H1 (cell line): ENCODE measurements at regions not wholly inside any gene's neighbourhood (a gene's known extent, or its start where the extent isn't known, plus 50 kb on each side); places are given as distances from the start of the nearest gene placed in this dataset.

Experiments used
- CTCF ChIA-PET: fragments of 300-600 bp; sonication (Branson Sonifier 250); formaldehyde crosslinking; loops from one replicate; lab custom pipeline; 2021; ENCODE audit not compliant: partially characterized antibody; lab: Charles Lee
- POLR2A ChIA-PET: fragments of 300-600 bp; sonication (Branson Sonifier 250); formaldehyde crosslinking; loops from one replicate; lab custom pipeline; 2021; ENCODE audit warnings: inconsistent platforms; ENCODE audit not compliant: partially characterized antibody; lab: Charles Lee
- DNase-seq, 2 experiments: peaks; one replicate each; pipeline versions ENCODE4 v3.0.0 to v3.0.0-alpha.2; 2010 to 2022; ENCODE audit warnings: low spot score in 2 of 2, low read depth in 1 of 2, mixed read lengths in 1 of 2
- FAIRE-seq: peaks from 2 replicates; lab custom pipeline; 2011; peaks lifted over from hg19 to GRCh38; lab: Jason Lieb, UNC
- H2AFZ ChIP-seq: 2 replicates; pipeline ENCODE4 v1.8.1; 2012; ENCODE audit warnings: low read length, inconsistent platforms
- H2AK5ac ChIP-seq: 2 replicates; pipeline ENCODE4 v1.6.1; 2013; ENCODE audit warnings: low read depth, low read length
- H2BK120ac ChIP-seq: replicated peaks from 2 replicates; pipeline ENCODE3; 2013; ENCODE audit warnings: low read depth, low read length, inconsistent platforms
- H2BK12ac ChIP-seq: 2 replicates; pipeline ENCODE4 v1.6.1; 2013; ENCODE audit warnings: low read depth, low read length
- H2BK15ac ChIP-seq: 2 replicates; pipeline ENCODE4 v1.6.1; 2013; ENCODE audit warnings: low read length
- H2BK20ac ChIP-seq: 2 replicates; pipeline ENCODE4 v1.6.1; 2013; ENCODE audit warnings: low read length
- H2BK5ac ChIP-seq: 2 replicates; pipeline ENCODE4 v1.6.1; 2013; ENCODE audit warnings: low read depth, low read length
- H3K14ac ChIP-seq: 2 replicates; pipeline ENCODE4 v1.6.1; 2013; ENCODE audit warnings: inconsistent platforms; ENCODE audit not compliant: insufficient read length
- H3K18ac ChIP-seq: 2 replicates; pipeline ENCODE4 v1.6.1; 2013; ENCODE audit warnings: low read length; ENCODE audit errors: extremely low read depth
- H3K23ac ChIP-seq: 2 replicates; pipeline ENCODE4 v1.6.1; 2013; ENCODE audit warnings: inconsistent platforms; ENCODE audit not compliant: insufficient read length
- H3K23me2 ChIP-seq: 2 replicates; pipeline ENCODE4 v1.6.1; 2013; ENCODE audit warnings: low read depth, low read length
- H3K27ac ChIP-seq: 2 replicates; pipeline ENCODE4 v1.6.1; 2011; ENCODE audit warnings: low read depth, low read length, inconsistent platforms
- H3K27me3 ChIP-seq, 4 experiments: replicated peaks in 1 of 4; 1 replicate in 1 of 4; 2 replicates in 3 of 4; pipeline versions ENCODE4 v1.6.1 to v1.8.1; 2011 to 2013; ENCODE audit warnings: low read length in 3 of 4, mild to moderate bottlenecking in 3 of 4, inconsistent platforms in 2 of 4, mixed read lengths in 2 of 4, moderate library complexity in 1 of 4; ENCODE audit not compliant: control insufficient read depth in 3 of 4, insufficient read depth in 3 of 4; ENCODE audit errors: extremely low read depth in 1 of 4
- H3K36me3 ChIP-seq, 4 experiments: 2 replicates each; pipeline versions ENCODE4 v1.6.1 to v1.8.1; 2011 to 2013; ENCODE audit warnings: mild to moderate bottlenecking in 4 of 4, low read length in 3 of 4, moderate library complexity in 2 of 4, control low read depth in 1 of 4, inconsistent platforms in 1 of 4; ENCODE audit not compliant: insufficient read depth in 4 of 4, control insufficient read depth in 2 of 4
- H3K4ac ChIP-seq: replicated peaks from 2 replicates; pipeline ENCODE3; 2013; ENCODE audit warnings: low read length, low read depth, mixed read lengths, inconsistent platforms; ENCODE audit not compliant: insufficient read length
- H3K4me1 ChIP-seq, 4 experiments: replicated peaks in 1 of 4; 1 replicate in 1 of 4; 2 replicates in 3 of 4; pipeline versions ENCODE4 v1.6.1 to v1.8.1; 2011 to 2013; ENCODE audit warnings: low read length in 3 of 4, inconsistent platforms in 2 of 4, mixed read lengths in 1 of 4; ENCODE audit not compliant: insufficient read depth in 4 of 4, control insufficient read depth in 3 of 4
- H3K4me2 ChIP-seq, 2 experiments: 2 replicates each; pipeline versions ENCODE4 v1.6.1 to v1.8.1; 2011 to 2013; ENCODE audit warnings: low read depth in 2 of 2, low read length in 2 of 2, control low read depth in 1 of 2, inconsistent platforms in 1 of 2, mild to moderate bottlenecking in 1 of 2; ENCODE audit not compliant: insufficient read depth in 1 of 2
- H3K4me3 ChIP-seq, 4 experiments: fragments of 200-600, 300-600 bp in 1 of 4; sonication (generic), shearing (Covaris generic), sonication (Bioruptor Twin) in 1 of 4; 2 replicates each; pipeline versions ENCODE4 v1.5.1 to v1.8.1; 2011 to 2016; ENCODE audit warnings: low read length in 4 of 4, low read depth in 3 of 4, control low read depth in 2 of 4, inconsistent platforms in 2 of 4, mild to moderate bottlenecking in 2 of 4, mixed read lengths in 1 of 4, moderate library complexity in 1 of 4; ENCODE audit not compliant: insufficient read depth in 2 of 4; ENCODE audit errors: extremely low read depth in 1 of 4
- H3K56ac ChIP-seq: replicated peaks from 2 replicates; pipeline ENCODE3; 2013; ENCODE audit warnings: low read depth, mild to moderate bottlenecking, mixed read lengths, low read length, inconsistent platforms; ENCODE audit not compliant: insufficient read length
- H3K79me1 ChIP-seq: 2 replicates; pipeline ENCODE4 v1.6.1; 2013; ENCODE audit warnings: low read depth, low read length, control low read depth
- H3K79me2 ChIP-seq, 2 experiments: 2 replicates each; pipeline versions ENCODE4 v1.6.1 to v1.8.1; 2012 to 2013; ENCODE audit warnings: low read length in 2 of 2, mild to moderate bottlenecking in 2 of 2, inconsistent platforms in 1 of 2; ENCODE audit not compliant: insufficient read depth in 2 of 2, control insufficient read depth in 1 of 2
- H3K9ac ChIP-seq, 4 experiments: replicated peaks in 1 of 4; 1 replicate in 1 of 4; 2 replicates in 3 of 4; pipeline versions ENCODE4 v1.6.1 to v1.8.1; 2011 to 2013; ENCODE audit warnings: low read depth in 3 of 4, low read length in 3 of 4, control low read depth in 2 of 4, mild to moderate bottlenecking in 2 of 4, moderate library complexity in 2 of 4, inconsistent platforms in 1 of 4; ENCODE audit errors: extremely low read depth in 1 of 4
- H3K9me3 ChIP-seq, 2 experiments: 2 replicates each; pipeline versions ENCODE4 v1.6.1 to v1.8.1; 2012 to 2013; ENCODE audit warnings: mild to moderate bottlenecking in 2 of 2, moderate library complexity in 2 of 2, control low read depth in 1 of 2, inconsistent platforms in 1 of 2, low read depth in 1 of 2, low read length in 1 of 2, mixed read lengths in 1 of 2; ENCODE audit not compliant: insufficient read depth in 2 of 2
- H4K20me1 ChIP-seq, 2 experiments: replicated peaks in 1 of 2; 2 replicates each; pipeline versions ENCODE3 to v1.8.1; 2011 to 2013; ENCODE audit warnings: inconsistent platforms in 2 of 2, low read length in 2 of 2, mild to moderate bottlenecking in 1 of 2; ENCODE audit not compliant: insufficient read depth in 2 of 2, control insufficient read depth in 1 of 2
- H4K5ac ChIP-seq: 2 replicates; pipeline ENCODE4 v1.6.1; 2013; ENCODE audit warnings: low read length, low read depth, mixed read lengths, inconsistent platforms; ENCODE audit not compliant: insufficient read length
- H4K8ac ChIP-seq: 2 replicates; pipeline ENCODE4 v1.8.0; 2013; ENCODE audit warnings: mild to moderate bottlenecking, moderate library complexity, low read length, inconsistent platforms; ENCODE audit not compliant: insufficient read depth; ENCODE audit errors: extremely low read depth
- H4K91ac ChIP-seq: replicated peaks from 2 replicates; pipeline ENCODE3; 2013; ENCODE audit warnings: low read length, mixed read lengths, inconsistent platforms; ENCODE audit not compliant: insufficient read length
- ASH2L ChIP-seq: fragments of 200-600, 300-600 bp; sonication (generic); IDR thresholded peaks from one replicate; pipeline ENCODE4 v1.7.1; 2017; ENCODE audit warnings: low read length
- TCF12 ChIP-seq: IDR thresholded peaks from 2 replicates; pipeline ENCODE4 v1.6.1; 2011; ENCODE audit warnings: low read depth, mild to moderate bottlenecking, low read length
- WGBS, 2 experiments: shearing (Covaris generic) in 1 of 2; methylation state at CpG; one replicate each; pipeline versions ENCODE4 v1.1.6 to v1.1.7; 2013 to 2015; ENCODE audit warnings: low lambda C conversion rate in 2 of 2, mixed read lengths in 2 of 2, inconsistent platforms in 1 of 2, low coverage in 1 of 2, missing lambda C conversion rate in 1 of 2; ENCODE audit not compliant: insufficient replicate concordance in 2 of 2, insufficient coverage in 1 of 2, insufficient read length in 1 of 2; ENCODE audit errors: extremely low coverage in 1 of 2, missing lambda C conversion rate in 1 of 2; 5-methylcytosine and 5-hydroxymethylcytosine counted together
- TF ChIP-seq, protein P1 (sequence below): IDR thresholded peaks from 2 replicates; pipeline ENCODE4 v1.6.1; 2011; ENCODE audit warnings: low read depth, mild to moderate bottlenecking, low read length; ENCODE audit not compliant: insufficient read depth

DNA sequence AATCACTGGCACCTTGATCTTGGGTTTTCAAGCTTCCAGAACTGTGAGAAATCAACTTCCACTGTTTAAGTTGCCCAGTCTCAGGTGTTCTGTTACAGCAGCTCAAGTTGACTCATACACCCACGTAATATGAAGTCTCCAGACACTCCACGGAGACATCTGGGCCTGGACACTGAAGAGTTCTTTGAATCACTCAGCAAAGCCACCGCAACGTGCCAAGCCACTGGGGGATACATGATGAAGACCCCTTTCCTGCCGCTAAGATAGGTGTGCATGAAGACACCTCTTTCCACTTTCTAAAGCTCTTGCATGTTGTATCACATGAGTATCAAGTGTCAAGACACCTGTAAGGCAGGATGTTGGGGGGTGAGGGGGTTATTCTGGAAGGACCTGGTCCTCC lies 311.7 kb upstream of the RTL1 start:
- H2BK12ac ChIP-seq: no peak overlapping the region
- H3K79me1 ChIP-seq: no peaks in the 10 kb centered on the region
- H4K5ac ChIP-seq: no peak overlapping the region
- H3K14ac ChIP-seq: no peak overlapping the region
- H3K36me3 ChIP-seq: no peaks in the 10 kb centered on the region
- no peak overlapping the region for H3K4me3 ChIP-seq
- no peak overlapping the region for H4K8ac ChIP-seq
- ChIA-PET CTCF (interaction anchor here (1.4 to 2.0 kb wide), 3 partner anchors 17 to 32 kb away, joined by 3 to 8 read pairs (median 5); no protein-coding TSS in a partner anchor), POLR2A (no interaction called here)
- peaks cover 0 to under 1% of the 10 kb centered on the region in 2 experiments; a peak in 1 of 4 replicates for H3K9me3 ChIP-seq
- no peak overlapping the region for H3K4me2 ChIP-seq
- no peaks in the 10 kb centered on the region; a peak in 1 of 7 replicates for H3K4me1 ChIP-seq
- no peak overlapping the region for H3K18ac ChIP-seq
- no peak overlapping the region for H2BK5ac ChIP-seq
- H4K20me1 ChIP-seq: no peaks in the 10 kb centered on the region
- no peak overlapping the region for H3K4ac ChIP-seq
- DNase-seq (no peak), FAIRE-seq (no peak)
- no peak overlapping the region for H2AFZ ChIP-seq
- no peaks in the 10 kb centered on the region for H3K79me2 ChIP-seq
- H3K23me2 ChIP-seq: no peaks in the 10 kb centered on the region
- H3K23ac ChIP-seq: no peak overlapping the region
- 92% methylated on average over 5 of the region's 5 CpGs; no CpG with 5 or more reads in 1 of the 2 experiments for WGBS, 2 experiments
- no peak overlapping the region for H2BK120ac ChIP-seq
- H2AK5ac ChIP-seq: no peak overlapping the region
- H3K9ac ChIP-seq: no peak overlapping the region
- H2BK20ac ChIP-seq: no peak overlapping the region
- no peak overlapping the region for H2BK15ac ChIP-seq
- H3K56ac ChIP-seq: no peak overlapping the region
- no peak overlapping the region for H4K91ac ChIP-seq
- H3K27me3 ChIP-seq: no peaks in the 10 kb centered on the region; a peak in 2 of 7 replicates
- H3K27ac ChIP-seq: no peak overlapping the region
- no peak for TF ChIP-seq ASH2L
- no peak for TF ChIP-seq TCF12
- TF ChIP-seq, protein P1, sequence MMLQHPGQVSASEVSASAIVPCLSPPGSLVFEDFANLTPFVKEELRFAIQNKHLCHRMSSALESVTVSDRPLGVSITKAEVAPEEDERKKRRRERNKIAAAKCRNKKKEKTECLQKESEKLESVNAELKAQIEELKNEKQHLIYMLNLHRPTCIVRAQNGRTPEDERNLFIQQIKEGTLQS: no peak
